NCI-H2196 treated with DMSO at 0.1 percent for 48 hours (cell line): ENCODE measurements at regions not wholly inside any gene's neighbourhood (a gene's known extent, or its start where the extent isn't known, plus 50 kb on each side); places are given as distances from the start of the nearest gene placed in this dataset.

ENCODE experiments used
- DNase-seq: peaks from one replicate; lab custom pipeline; 2025; ENCODE audit not compliant: unreplicated experiment; lab: John Stamatoyannopoulos, UW

- no peak for DNase-seq
Measured at GRCh38 chr3:159907828-159908227, 80.8 kb upstream of the IL12A start.

DNA sequence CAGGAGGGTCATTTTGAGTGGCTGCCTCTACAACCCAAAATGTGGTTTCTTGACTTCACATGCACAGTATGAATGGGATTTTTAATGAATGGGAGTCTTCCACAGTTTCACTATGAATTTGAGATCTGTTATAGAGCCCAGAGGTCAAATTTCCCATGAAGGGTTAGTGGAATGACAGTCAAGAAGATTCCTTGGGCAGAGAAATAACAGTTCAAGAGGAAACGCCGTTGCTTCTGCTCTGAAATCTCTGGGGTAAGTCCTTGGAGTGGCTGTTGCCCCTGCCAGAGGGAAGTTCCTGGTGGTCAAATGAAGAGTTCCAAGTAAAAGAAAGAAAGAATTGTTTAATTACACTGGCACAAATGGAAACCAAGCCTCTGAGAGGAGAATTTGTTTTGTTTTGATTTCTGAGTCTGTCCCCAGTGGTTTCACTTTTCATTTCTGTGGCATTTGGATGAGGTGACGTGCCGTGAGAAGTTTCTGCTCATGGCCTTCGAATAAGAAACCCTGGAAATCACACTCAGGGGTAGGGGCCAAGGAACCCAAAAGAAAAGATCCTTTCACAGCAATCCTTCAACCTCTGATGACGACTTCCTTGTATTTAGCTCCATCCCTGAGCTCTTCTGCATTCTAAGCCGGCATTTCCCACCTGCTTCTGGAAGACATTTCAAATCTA is 77.5 kb upstream of the IL12A start:
- DNase-seq, result no peak

- no peak for DNase-seq
Measured at GRCh38 chr3:159911664-159912037, 77.0 kb upstream of the IL12A start.

GRCh38 chr3:159913712-159914414 is 74.8 kb upstream of the IL12A start:
- DNase-seq, result no peak

DNA sequence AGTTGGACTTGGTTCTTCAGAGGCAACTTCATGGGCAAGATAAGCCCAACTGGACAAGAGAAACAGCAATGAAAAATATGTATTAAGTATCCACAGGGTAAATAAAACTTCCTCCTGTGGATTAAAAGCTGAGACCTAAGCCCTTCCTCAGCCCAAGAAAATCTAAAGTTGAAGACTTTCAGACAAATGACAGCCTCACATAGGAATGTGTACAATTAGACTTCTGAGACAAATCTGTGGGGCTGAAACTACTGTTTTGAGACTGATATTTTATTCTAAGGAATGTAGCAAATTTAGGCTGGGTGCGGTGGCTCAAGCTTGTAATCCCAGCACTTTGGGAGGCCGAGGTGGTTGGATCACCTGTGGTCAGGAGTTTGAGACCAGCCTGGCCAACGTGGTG is 74.2 kb upstream of the IL12A start:
- DNase-seq, result no peak

GRCh38 chr3:159916052-159916451 is 72.6 kb upstream of the IL12A start:
- DNase-seq, result no peak

DNA sequence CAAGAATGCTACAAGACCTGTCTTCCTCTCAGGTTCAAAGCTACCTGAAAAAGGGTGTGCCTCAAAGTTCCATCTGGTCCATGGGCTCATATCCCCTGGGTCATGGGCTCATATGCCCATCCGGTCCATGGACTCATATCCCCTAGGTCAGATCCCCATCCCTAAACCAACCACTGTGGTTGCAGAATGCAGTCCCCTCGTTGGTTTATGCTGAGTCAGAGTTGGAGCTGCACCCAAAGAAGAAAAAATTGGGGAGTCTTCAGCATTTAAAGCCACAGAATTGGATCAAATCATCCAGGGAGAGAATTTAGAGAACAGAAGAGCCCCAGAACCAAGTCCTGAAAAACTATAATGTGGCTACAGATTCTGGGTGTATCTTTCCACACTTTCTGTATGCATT is 71.5 kb upstream of the IL12A start:
- DNase-seq, result no peak

DNA sequence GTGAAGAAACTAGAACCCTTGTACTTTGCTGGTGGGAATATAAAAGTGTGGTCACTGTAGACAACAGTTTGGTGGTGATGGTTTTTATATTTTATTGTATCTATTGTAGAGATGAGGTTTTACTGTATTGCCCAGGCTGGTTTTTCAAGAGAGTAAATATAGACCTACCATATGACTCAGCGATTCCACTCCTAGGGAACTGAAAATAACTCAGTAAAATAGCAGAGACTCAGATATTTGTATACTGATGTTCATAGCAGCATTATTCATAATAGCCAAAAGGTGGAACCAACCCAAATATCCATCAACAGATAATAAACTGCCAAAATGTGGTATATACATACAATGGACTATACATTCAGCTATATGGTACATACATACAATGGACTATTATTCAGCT is 68.8 kb upstream of the IL12A start:
- DNase-seq, result no peak

GRCh38 chr3:159922193-159922840 is 66.3 kb upstream of the IL12A start:
- DNase-seq, result no peak

DNA sequence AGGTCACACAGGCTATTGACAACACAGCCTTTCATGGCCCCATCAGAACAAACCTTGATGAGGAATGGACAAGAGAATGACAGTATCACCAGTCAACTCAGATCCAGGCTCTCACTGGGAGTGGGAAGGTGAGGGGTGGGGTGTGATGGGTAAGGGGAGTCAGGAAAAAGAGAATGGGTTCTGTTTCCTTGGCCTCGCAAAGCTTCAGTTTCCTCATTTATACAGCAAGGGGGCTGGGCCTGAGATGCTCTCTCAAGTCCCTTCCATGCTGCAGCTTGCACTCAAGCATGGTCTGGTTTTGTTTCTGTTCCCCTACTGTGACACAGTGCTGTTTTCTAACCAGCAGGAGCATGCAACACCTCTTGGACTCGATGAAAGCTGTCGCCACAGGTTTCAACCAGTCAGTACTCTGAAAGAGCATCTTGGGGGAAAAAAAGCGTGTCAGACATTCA is 65.7 kb upstream of the IL12A start:
- no peak for DNase-seq

- no peak for DNase-seq
Measured at GRCh38 chr3:159923336-159923735, 65.3 kb upstream of the IL12A start.

DNA sequence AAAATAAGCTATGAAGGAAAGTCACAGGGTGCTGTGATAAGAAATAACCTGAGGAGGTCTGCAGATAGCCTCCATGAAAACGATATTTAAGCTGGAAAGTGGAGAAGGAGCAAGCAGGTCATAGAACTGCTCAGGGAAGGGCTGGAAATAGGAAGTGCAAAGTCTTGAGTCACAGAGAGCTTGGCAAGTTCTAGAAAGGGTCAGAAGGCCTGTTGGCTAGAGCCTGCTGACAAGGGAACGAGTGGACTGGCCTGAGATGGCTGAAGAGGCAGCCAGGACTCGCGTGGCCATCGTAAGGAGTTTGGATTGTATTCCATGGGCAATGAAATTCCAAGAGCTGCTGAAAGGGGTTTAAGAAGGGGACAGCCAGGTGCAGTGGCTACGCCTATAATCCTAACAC is 64.7 kb upstream of the IL12A start:
- DNase-seq, result no peak

DNA sequence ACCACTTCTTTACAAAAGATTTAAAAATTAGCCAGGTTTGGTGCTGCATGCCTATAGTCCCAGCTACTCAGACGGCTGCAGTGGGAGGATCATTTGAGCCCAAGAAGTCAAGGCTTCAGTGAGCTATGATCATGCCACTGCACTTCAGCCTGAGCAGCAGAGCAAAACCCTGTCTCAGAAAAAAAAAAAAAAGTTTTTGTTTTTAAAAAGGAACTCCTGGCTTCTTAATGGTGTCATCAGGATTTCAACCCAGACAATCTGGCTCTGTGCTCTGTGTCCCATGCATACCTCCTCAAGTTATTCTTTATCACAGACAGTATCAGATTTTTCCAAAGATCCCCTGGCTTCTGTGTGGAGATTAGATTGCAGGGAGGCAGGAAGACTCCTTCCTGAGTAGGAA is 64.2 kb upstream of the IL12A start:
- DNase-seq, result no peak

GRCh38 chr3:159925248-159925647 is 63.4 kb upstream of the IL12A start:
- no peak for DNase-seq

GRCh38 chr3:159926573-159926972 is 62.1 kb upstream of the IL12A start:
- no peak for DNase-seq

DNA sequence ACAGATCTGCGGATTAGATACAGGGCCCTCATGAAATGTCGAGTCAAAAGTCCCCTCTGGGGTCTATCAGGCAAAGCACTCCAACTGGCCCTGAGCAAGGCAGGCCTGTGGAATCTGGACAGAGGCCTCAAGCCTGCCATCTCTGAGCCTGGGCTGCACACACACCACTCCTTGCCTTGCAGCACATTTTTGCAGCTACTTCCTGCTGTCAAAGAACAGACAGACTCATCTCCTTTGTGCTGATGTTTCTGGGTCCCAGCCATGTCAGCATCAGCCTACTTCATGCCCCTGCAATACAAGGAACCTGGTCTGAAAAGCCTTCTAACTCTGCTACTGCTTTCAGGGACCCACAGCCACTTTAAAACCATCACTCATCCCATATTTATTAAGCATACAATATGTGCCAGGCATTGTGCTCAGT is 60.6 kb upstream of the IL12A start:
- no peak for DNase-seq

GRCh38 chr3:159928666-159929065 is 60.0 kb upstream of the IL12A start:
- no peak for DNase-seq

DNA sequence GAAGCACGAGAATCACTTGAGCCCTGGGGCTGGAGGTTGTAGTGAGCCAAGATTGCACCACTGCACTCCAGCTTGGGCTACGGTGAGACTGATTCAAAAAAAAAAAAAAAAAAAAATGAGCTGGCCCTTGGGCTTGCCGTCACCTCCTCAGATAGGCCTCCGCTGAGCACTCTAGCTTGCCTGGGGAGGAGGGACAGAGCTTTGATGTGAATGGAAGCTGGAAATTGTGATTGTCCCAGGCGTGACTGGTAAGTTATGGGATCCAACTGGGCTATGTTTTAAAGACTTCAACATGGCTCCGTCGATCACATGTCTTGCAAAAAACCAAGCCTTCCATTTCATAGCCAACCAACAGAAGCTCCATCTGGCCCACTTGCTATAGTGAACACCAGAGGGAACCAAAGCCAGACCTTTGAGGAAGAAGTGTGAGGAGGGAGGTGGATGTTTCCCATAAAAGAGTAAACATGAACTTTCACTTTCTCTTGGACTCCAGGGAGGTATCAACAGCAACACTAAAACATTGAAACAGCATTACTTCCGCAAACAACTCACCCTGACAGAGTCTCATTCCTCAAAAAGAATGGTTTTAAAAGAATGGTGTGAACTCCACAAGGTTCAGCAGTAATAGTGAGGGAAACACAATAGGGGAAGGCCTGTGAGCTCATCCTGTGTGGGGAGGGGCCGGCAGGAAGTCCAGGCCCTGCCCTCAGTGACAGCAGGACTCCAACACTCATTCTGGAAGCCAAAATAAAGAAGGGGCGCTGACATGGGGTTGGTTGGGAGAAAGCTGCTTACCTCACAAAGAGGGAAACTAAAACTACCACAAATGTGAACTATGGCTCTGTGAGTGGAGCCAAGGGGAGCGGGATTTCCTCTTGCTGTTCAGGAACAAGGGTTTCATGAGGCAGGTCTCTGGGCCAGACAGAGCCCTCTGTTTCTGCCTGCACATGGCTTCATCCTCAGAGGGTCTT is 59.2 kb upstream of the IL12A start:
- DNase-seq, result no peak

DNA sequence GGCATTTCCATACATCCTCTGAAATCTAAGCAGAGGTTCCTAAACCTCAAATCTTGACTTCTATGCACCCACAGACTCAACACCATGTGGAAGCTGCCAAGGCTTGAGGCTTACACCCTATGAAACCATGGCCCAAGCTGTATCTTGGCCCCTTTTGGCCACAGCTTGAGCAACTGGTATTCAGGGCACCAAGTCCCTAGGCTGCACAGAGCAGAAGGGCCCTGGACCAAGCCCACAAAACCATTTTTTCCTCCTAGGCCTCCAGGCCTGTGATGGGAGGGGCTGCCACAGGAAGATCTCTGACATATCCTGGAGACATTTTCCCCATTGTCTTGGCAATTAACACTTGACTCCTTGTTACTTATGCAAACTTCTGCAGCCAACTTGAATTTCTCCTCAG is 54.4 kb upstream of the IL12A start:
- no peak for DNase-seq

DNA sequence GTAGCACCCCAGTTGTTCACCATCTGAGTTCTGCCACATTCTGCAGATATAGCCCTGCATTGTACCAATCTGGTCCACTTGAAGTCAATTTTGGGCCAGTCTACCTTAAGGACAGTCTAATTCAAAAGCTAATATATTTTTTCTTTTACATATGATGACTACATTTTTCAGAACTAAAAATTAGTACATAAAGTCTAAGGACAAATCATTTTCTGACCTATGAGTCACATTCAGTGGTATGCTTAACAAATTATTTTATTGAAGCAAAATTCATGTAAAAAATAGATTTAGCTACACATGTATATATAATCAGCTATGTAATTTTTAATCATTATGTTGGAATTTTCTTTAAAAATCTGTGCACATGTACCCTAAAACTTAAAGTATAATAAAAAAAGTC is 52.1 kb upstream of the IL12A start:
- no peak for DNase-seq

DNA sequence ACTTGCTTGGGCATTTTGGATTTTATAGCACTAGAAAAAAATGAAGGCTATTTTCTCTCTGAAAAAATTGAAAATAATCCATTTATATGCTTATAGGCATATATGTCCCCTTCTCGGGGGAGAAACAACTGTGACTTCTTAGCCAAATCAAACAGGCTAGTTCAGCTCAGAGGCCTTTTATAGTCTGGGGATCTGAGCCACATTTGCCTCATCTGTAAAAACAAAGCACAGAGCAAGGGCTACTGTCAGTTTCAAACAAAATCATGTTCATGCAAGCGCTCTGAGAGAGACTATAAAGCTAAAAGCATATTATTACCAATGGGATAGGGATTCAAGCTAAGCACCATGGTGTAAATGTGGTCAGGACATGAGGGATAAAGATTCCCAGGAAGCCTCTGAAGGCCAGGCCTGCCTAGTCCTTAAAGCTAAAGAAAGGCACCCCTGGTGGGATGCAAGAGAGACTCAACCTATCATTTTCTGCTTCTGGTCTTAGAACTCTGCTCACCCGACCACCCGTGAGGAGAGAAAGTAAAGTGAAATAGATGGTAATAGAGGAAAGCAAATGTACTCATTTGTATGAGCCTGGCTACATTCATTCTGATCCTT is 51.0 kb upstream of the IL12A start:
- no peak for DNase-seq
